Stomach (tissue), 8 donors: ENCODE measurements at regions not wholly inside any gene's neighbourhood (a gene's known extent, or its start where the extent isn't known, plus 50 kb on each side); places are given as distances from the start of the nearest gene placed in this dataset.
A peak's percentile ranks its signal among the peaks of the same experiment; 100 is the strongest.

Experiments
- DNase-seq, 2 donors: peaks; one replicate each; pipeline versions ENCODE4 v3.0.0 to v3.0.0-alpha.2; 2013 to 2019
- H3K27ac ChIP-seq, 5 donors: fragments of 200-600 bp in 4 of 5; sonication (generic) in 4 of 5; one replicate each; pipeline ENCODE4 v1.5.1; 2013 to 2019; ENCODE audit warnings: mild to moderate bottlenecking in 1 of 5, moderate library complexity in 1 of 5
- H3K27me3 ChIP-seq, 3 donors: fragments of 200-600 bp; sonication (generic); one replicate each; pipeline ENCODE4 v1.5.1; 2017 to 2019; ENCODE audit warnings: mixed run types in 1 of 3
- H3K36me3 ChIP-seq, 4 donors: fragments of 200-600 bp; sonication (generic); 1 replicate in 3 of 4; 2 replicates in 1 of 4; pipeline ENCODE4 v1.5.1; 2016 to 2019
- H3K4me1 ChIP-seq, 4 donors: fragments of 200-600 bp; sonication (generic); one replicate each; pipeline ENCODE4 v1.5.1; 2016 to 2019
- H3K4me3 ChIP-seq, 4 donors: fragments of 200-600 bp; sonication (generic) in 3 of 4; one replicate each; pipeline ENCODE4 v1.5.1; 2016 to 2019; ENCODE audit warnings: mild to moderate bottlenecking in 1 of 4
- H3K9me3 ChIP-seq, 4 donors: fragments of 200-600 bp; sonication (generic); one replicate each; pipeline ENCODE4 v1.5.1; 2016 to 2019
- CTCF ChIP-seq, 7 experiments: fragments of 450-650 bp in 4 of 7; fragments of 200-600 bp in 3 of 7; sonication (generic) in 3 of 7; IDR thresholded peaks; one replicate each; pipeline ENCODE4 v1.5.1; 2016 to 2019; ENCODE audit warnings: antibody characterized with exemption in 7 of 7, control low read depth in 2 of 7, mild to moderate bottlenecking in 1 of 7
- EP300 ChIP-seq: sonication (generic); formaldehyde crosslinking; IDR thresholded peaks from one replicate; pipeline ENCODE4 v1.6.1; 2017; ENCODE audit warnings: antibody characterized with exemption
- POLR2A ChIP-seq, 4 donors: fragments of 450-650 bp; IDR thresholded peaks; one replicate each; pipeline ENCODE4 v1.6.1; 2016; ENCODE audit warnings: antibody characterized with exemption in 4 of 4, control low read depth in 2 of 4, mild to moderate bottlenecking in 1 of 4, moderate library complexity in 1 of 4
- POLR2AphosphoS5 ChIP-seq, 3 donors: sonication (generic); formaldehyde crosslinking; IDR thresholded peaks; one replicate each; pipeline ENCODE4 v1.6.1; 2016; ENCODE audit warnings: antibody characterized with exemption in 3 of 3
- WGBS, 5 donors: extraction: QIAGEN DNeasy Blood & Tissue Kit in 3 of 5; methylation state at CpG; one replicate each; pipeline versions ENCODE4 v1.1.5 to v1.1.7; 2013 to 2018; 5-methylcytosine and 5-hydroxymethylcytosine counted together
- intact Hi-C: fragments of 100-400 bp; cut with DNase I; formaldehyde crosslinking; loops from one replicate; pipeline ENCODE4 v1.15.1; 2023; ENCODE audit warnings: low total_unique reads
- donor health status: healthy with polysubstance abuse.
- donor health status: Bipolar disorder and iron deficiency.
- donor health status: healthy.

- Histone ChIP-seq H3K27me3 (no peaks in the 10 kb centered on the region), H3K4me1 (no peaks in the 10 kb centered on the region), H3K36me3 (no peaks in the 10 kb centered on the region), H3K9me3 (no peaks in the 10 kb centered on the region), H3K4me3 (no peak overlapping the region), H3K27ac (no peak overlapping the region)
- intact Hi-C loops: no loop called here
- no peak for TF ChIP-seq EP300
- no peak for TF ChIP-seq POLR2A (IDR thresholded peaks at IDR 0.05)
- no peak for TF ChIP-seq POLR2AphosphoS5 (IDR thresholded peaks at IDR 0.05)
- no peak for TF ChIP-seq CTCF (IDR thresholded peaks at IDR 0.05)
- WGBS, 5 donors: 24 to 52% (median 42%) methylated on average over 3 of the region's 3 CpGs
- peak in 1 of 2 donors; percentile 12 for DNase-seq
Observed at GRCh38 chr9:26170190-26170589, 491.9 kb upstream of the TUSC1 start.

GRCh38 chr9:26169708-26170107, 491.5 kb upstream of the TUSC1 start:
- Histone ChIP-seq H3K9me3 (no peaks in the 10 kb centered on the region), H3K4me1 (no peaks in the 10 kb centered on the region), H3K4me3 (no peak overlapping the region), H3K27me3 (no peaks in the 10 kb centered on the region), H3K36me3 (no peaks in the 10 kb centered on the region), H3K27ac (no peak overlapping the region)
- TF ChIP-seq POLR2AphosphoS5 (IDR thresholded peaks at IDR 0.05) (no peak), POLR2A (IDR thresholded peaks at IDR 0.05) (no peak), CTCF (IDR thresholded peaks at IDR 0.05) (no peak), EP300 (no peak)
- intact Hi-C loops: no loop called here
- no peak for DNase-seq

- Histone ChIP-seq H3K36me3 (no peaks in the 10 kb centered on the region), H3K27me3 (no peaks in the 10 kb centered on the region), H3K27ac (no peak overlapping the region), H3K4me3 (no peak overlapping the region), H3K4me1 (no peaks in the 10 kb centered on the region), H3K9me3 (no peaks in the 10 kb centered on the region)
- intact Hi-C loops: no loop called here
- no peak for DNase-seq
- TF ChIP-seq EP300 (no peak), CTCF (IDR thresholded peaks at IDR 0.05) (no peak), POLR2A (IDR thresholded peaks at IDR 0.05) (no peak), POLR2AphosphoS5 (IDR thresholded peaks at IDR 0.05) (no peak)
Observed at GRCh38 chr9:26166537-26166936, 488.3 kb upstream of the TUSC1 start.

GRCh38 chr9:26165426-26165825, 487.2 kb upstream of the TUSC1 start:
- no peak overlapping the region for H3K4me3 ChIP-seq
- no peak overlapping the region for H3K27ac ChIP-seq
- TF ChIP-seq POLR2A (IDR thresholded peaks at IDR 0.05) (no peak), EP300 (no peak), CTCF (IDR thresholded peaks at IDR 0.05) (no peak)
- no peaks in the 10 kb centered on the region for H3K27me3 ChIP-seq
- H3K36me3 ChIP-seq: no peaks in the 10 kb centered on the region
- intact Hi-C loops: no loop called here
- WGBS, 5 donors: 87 to 95% (median 91%) methylated on average over 3 of the region's 3 CpGs
- no peaks in the 10 kb centered on the region for H3K9me3 ChIP-seq
- no peak for DNase-seq
- H3K4me1 ChIP-seq: no peaks in the 10 kb centered on the region

- TF ChIP-seq EP300 (no peak), CTCF (IDR thresholded peaks at IDR 0.05) (no peak), POLR2A (IDR thresholded peaks at IDR 0.05) (no peak), POLR2AphosphoS5 (IDR thresholded peaks at IDR 0.05) (no peak)
- Histone ChIP-seq H3K36me3 (no peaks in the 10 kb centered on the region), H3K4me3 (no peak overlapping the region), H3K4me1 (no peaks in the 10 kb centered on the region), H3K27me3 (no peaks in the 10 kb centered on the region), H3K27ac (no peak overlapping the region), H3K9me3 (no peaks in the 10 kb centered on the region)
- intact Hi-C loops: no loop called here
- no peak for DNase-seq
Observed at GRCh38 chr9:26163931-26164330, 485.7 kb upstream of the TUSC1 start.
